GM18858 (cell line): ENCODE measurements at regions not wholly inside any gene's neighbourhood (a gene's known extent, or its start where the extent isn't known, plus 50 kb on each side); places are given as distances from the start of the nearest gene placed in this dataset.
"Not testable (repeated sequence)": the region's sequence is repeated elsewhere in the genome, so short reads cannot be mapped to it uniquely, and the experiment has no call there.

ENCODE experiments used
- ATAC-seq: cut with Tn5 transposase; IDR thresholded peaks from one replicate; pipeline ENCODE4 v1.9.1; 2021; ENCODE audit not compliant: unreplicated experiment

- not testable (repeated sequence) for ATAC-seq
These were observed 521.0 kb downstream of the GOLGA6L6 start for GRCh38 chr15:20020588-20020987.

- ATAC-seq: not testable (repeated sequence)
These were observed 521.8 kb downstream of the GOLGA6L6 start for GRCh38 chr15:20019758-20020157.

- ATAC-seq: not testable (repeated sequence)
These were observed 524.0 kb downstream of the GOLGA6L6 start for GRCh38 chr15:20017581-20017980.

- ATAC-seq: not testable (repeated sequence)
These were observed 524.7 kb downstream of the GOLGA6L6 start for GRCh38 chr15:20016941-20017340.

GRCh38 chr15:20012837-20013236, 528.8 kb downstream of the GOLGA6L6 start:
- not testable (repeated sequence) for ATAC-seq

GRCh38 chr15:20010759-20011158, 530.8 kb downstream of the GOLGA6L6 start:
- ATAC-seq: not testable (repeated sequence)

- ATAC-seq: not testable (repeated sequence)
These were observed 532.0 kb downstream of the GOLGA6L6 start for GRCh38 chr15:20009619-20010018.

GRCh38 chr15:20007338-20007737, 534.3 kb downstream of the GOLGA6L6 start:
- not testable (repeated sequence) for ATAC-seq

GRCh38 chr15:20003471-20003870, 538.1 kb downstream of the GOLGA6L6 start:
- not testable (repeated sequence) for ATAC-seq

GRCh38 chr15:20002560-20002959, 539.0 kb downstream of the GOLGA6L6 start:
- ATAC-seq: not testable (repeated sequence)

- not testable (repeated sequence) for ATAC-seq
These were observed 544.9 kb downstream of the GOLGA6L6 start for GRCh38 chr15:19996574-19997194.

- ATAC-seq: not testable (repeated sequence)
These were observed 546.3 kb downstream of the GOLGA6L6 start for GRCh38 chr15:19995296-19995695.

GRCh38 chr15:19992428-19992827, 549.2 kb downstream of the GOLGA6L6 start:
- no peak for ATAC-seq

GRCh38 chr15:19988094-19988660, 553.4 kb downstream of the GOLGA6L6 start:
- no peak for ATAC-seq

- no peak for ATAC-seq
These were observed 554.1 kb downstream of the GOLGA6L6 start for GRCh38 chr15:19987389-19988048.

GRCh38 chr15:19984101-19984500, 557.5 kb downstream of the GOLGA6L6 start:
- ATAC-seq: no peak

GRCh38 chr15:19974998-19975397, 566.6 kb downstream of the GOLGA6L6 start:
- no peak for ATAC-seq

- ATAC-seq: no peak
These were observed 567.9 kb downstream of the GOLGA6L6 start for GRCh38 chr15:19973718-19974117.

GRCh38 chr15:19972582-19972981, 569.0 kb downstream of the GOLGA6L6 start:
- ATAC-seq: not testable (repeated sequence)

- not testable (repeated sequence) for ATAC-seq
These were observed 576.0 kb downstream of the GOLGA6L6 start for GRCh38 chr15:19965574-19965973.

GRCh38 chr15:19964480-19964879, 577.1 kb downstream of the GOLGA6L6 start:
- not testable (repeated sequence) for ATAC-seq
